TTC549 (cell line): ENCODE measurements at regions not wholly inside any gene's neighbourhood (a gene's known extent, or its start where the extent isn't known, plus 50 kb on each side); places are given as distances from the start of the nearest gene placed in this dataset.

Experiments
- FAIRE-seq: peaks from 2 replicates; lab custom pipeline; 2012; peaks lifted over from hg19 to GRCh38; lab: Jason Lieb, UNC

- no peak for FAIRE-seq
Measured at GRCh38 chr6:10237298-10238038, 177.4 kb downstream of the TFAP2A start.

DNA sequence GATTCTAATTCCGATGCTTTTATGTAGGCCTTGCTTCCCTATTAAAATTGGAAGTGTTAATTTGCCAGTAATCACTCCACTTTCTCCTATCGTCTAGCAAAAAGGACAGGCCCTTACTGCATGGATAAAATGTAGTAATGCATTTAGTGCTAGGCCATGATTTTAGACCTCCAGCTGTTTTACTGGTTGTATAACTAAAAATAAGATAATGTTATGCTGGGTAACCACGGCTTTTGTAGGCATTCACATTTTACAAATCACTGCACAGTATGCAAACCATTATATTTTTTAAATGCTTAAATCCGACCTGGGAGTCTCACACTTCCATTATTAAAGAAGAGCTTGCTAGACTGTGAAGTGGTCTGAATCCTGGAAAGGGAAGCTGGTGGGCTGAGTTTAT is 179.5 kb downstream of the TFAP2A start:
- FAIRE-seq, result no peak

GRCh38 chr6:10230531-10230930 is 184.3 kb downstream of the TFAP2A start:
- no peak for FAIRE-seq

DNA sequence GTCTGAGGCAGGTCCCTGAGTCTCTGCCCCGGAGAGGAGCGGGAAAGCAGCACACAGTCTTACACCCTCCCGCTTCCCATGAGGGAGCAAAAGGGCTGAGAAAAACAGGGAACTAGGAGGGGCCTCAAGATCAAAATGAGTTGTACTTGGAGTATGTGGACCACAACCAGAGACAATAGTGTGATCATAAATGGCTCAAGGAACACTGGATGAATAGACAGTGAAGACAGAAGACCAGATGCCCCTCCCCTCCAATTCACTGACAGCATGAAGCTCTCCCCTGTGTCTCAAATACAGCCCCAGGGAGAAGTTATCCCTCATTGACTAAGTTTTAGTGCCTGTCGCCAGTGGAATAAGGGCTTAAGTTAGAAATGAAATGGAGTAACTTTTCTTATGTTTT is 191.0 kb downstream of the TFAP2A start:
- no peak for FAIRE-seq

DNA sequence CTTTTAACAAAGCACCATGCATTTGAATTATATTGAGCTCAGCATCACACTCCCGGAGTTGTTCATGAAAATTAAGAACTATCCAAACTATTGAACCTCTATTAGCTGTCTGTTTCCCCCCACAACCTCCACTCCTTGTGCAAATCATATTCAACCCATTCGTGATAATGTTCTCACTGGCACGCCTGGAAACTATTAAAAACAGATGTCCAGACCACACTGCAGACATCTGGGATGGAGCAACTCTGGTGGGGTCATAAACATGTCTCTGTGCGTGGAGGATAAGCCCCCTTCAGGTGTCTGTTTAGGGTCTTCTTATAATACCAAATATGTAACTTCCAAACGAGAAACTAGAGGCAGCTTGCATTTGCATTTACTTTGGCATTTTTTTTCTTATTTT is 193.7 kb downstream of the TFAP2A start:
- FAIRE-seq, result no peak

DNA sequence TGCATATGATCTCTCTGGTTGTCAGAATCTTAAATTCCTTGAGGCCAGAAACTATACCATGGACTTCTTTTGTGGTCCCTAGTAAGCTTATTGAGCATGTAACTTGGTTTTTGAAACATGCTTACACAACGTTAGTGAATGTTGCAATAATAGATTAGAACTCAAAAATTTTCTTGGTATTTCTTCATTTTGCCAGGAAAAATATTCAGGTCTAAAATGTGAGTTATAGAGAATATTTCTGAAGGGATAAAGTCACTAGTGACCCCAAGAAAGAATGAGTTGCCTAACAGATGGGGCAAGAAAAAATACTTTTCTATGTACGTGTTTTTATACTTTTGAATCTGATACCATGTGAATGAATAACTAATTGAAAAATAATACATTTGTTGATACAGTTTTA is 195.4 kb downstream of the TFAP2A start:
- FAIRE-seq, result no peak

- FAIRE-seq, result no peak
Measured at GRCh38 chr6:10217111-10217510, 197.8 kb downstream of the TFAP2A start.

DNA sequence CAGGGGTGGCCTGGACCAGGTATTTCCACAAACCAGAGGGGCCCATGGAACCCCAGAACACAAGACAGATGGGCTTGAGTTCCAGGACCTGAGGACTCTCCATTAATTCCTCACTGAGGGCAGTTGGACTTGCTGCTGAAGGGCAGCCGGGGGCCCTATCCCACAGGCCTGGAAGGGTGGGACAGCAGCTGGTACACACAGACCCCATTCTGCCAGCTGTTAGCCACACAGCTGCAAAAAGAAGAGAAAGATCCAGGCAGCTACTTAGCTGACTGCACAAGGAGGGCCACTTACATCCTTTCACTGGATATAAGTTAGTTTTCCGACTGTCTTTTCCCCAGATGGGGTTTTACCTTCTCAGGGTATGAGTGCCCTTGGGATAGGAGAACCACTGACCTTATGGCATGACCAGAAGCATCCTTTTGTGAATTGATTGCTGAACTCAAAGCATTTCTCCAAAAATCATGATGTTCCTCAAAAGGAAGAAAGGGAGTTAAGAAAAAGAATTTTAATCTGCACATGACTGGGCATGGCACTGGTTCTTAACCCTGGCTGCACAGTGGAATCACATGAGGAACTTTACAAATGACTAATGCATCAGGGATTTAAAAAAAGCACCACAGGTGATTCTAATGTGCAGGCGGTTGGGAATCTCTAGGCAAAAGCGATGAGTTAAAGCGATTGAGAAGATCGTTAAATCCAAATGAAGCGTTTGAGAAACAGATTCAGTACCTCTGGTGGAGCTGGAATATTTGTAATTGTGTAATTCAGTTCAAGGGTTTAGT is 199.4 kb downstream of the TFAP2A start:
- no peak for FAIRE-seq

GRCh38 chr6:10210052-10210451 is 204.8 kb downstream of the TFAP2A start:
- FAIRE-seq, result no peak

GRCh38 chr6:10205892-10206291 is 209.0 kb downstream of the TFAP2A start:
- no peak for FAIRE-seq

DNA sequence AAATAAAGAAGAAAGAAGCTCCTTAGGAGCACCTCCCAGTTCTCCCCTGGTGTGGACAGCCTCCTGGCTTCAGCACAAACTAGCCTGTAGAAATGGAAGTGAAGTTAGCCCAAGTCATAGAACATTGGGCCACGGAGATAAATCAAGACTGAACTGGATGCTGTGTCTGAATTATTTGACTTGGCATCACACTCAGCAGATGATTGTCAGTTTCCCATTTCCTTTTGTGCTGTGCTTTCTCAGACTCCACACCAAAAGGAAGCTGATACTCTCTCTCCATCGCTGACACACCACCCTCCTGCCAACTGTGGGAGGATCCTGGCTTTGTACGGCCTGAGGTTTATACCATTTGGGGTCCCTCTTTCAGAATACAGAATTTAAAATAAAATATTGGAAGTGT is 209.8 kb downstream of the TFAP2A start:
- FAIRE-seq, result no peak

DNA sequence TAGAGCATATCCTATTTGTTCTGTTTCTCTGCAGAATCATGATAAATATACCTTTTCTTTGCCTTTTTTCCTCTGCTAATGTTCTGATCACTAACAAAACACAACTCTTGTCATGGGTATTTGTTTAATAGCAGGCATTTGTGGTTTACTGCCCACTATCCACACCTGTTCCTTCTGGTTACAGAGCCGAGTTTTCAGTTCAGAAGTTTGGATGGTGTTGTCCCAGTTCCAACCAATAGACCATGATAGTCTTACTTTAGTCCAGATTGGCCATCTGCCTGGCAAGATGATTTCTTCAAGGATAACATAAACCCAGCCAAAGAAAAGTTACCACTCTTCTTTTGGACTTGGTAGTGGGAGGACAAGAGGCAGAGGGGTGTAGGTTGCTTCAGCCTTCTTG is 211.2 kb downstream of the TFAP2A start:
- no peak for FAIRE-seq

DNA sequence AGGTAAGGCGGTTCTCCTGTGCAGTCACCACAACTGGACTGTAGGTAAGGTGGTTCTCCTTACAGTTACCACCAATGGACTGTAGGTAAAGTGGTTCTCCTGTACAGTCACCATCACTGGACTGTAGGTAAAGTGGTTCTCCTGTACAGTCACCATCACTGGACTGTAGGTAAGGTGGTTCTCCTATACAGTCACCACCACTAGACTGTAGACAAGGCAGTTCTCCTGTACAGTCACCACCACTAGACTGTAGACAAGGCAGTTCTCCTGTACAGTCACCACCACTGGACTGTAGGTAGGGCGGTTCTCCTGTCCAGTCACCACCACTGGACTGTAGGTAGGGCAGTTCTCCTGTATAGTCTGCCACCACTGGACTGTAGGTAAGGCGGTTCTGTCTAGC is 212.3 kb downstream of the TFAP2A start:
- FAIRE-seq, result no peak

GRCh38 chr6:10201606-10202510 is 213.0 kb downstream of the TFAP2A start:
- FAIRE-seq, result no peak

DNA sequence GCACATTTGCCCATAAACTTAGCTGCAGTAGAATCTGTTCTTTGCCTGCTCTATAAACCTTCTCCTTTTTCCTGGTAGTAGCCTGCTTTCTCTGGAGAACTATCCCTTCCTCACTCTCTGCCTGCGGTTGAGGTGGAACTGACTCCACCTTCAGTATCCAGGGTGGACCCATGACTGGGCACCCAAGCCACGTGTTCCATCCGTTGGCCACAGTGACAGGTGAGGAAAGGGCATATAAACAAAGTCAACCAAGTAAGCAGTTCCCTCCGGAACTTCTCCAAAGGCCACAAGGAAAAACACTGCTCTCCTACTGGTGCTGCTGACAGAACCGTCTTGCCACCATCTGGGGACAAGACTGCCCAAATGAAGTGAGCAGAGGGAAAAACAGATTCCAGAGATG is 218.8 kb downstream of the TFAP2A start:
- FAIRE-seq, result no peak

DNA sequence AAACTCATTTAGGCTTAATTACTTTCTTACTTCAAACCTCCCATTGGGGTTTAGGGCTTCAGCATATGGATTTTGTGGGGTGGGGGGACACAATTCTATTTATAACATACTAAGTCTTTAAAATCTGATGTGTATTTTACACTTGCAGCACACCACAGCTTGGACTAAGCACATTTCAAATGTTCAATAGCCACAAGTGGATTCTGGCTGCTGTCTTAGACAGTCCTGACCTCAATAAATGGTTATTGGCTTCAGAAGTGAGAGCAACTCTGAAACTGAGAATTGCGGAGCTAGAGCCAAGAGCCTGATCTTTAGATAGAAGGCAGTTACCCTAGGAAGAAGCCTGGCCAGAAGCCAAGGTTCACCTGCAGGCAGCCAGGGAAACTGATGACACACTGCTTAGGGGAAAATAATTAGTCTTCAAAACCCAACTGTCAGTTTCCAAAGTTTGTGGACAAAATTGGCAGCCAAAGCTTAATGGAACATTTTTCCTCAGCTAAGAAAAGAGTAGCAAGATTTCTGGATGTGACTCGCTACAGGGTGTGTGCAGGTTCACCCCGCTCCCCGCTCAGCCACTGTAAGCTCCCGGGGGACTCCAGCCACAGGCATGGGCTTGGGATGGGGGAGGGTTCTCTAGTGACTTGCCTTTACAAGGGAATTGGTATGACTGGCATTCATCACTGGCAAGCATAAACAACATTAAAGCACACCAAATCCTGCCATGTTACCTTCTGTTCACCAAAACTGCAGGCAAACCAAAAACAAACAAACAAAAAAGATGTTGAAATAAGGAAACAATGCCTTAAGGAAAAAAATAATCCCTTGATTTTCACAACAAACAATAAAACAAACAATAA is 219.8 kb downstream of the TFAP2A start:
- FAIRE-seq, result no peak

- FAIRE-seq, result no peak
Measured at GRCh38 chr6:10193321-10193720, 221.6 kb downstream of the TFAP2A start.

- FAIRE-seq, result no peak
Measured at GRCh38 chr6:10190042-10190441, 224.8 kb downstream of the TFAP2A start.

DNA sequence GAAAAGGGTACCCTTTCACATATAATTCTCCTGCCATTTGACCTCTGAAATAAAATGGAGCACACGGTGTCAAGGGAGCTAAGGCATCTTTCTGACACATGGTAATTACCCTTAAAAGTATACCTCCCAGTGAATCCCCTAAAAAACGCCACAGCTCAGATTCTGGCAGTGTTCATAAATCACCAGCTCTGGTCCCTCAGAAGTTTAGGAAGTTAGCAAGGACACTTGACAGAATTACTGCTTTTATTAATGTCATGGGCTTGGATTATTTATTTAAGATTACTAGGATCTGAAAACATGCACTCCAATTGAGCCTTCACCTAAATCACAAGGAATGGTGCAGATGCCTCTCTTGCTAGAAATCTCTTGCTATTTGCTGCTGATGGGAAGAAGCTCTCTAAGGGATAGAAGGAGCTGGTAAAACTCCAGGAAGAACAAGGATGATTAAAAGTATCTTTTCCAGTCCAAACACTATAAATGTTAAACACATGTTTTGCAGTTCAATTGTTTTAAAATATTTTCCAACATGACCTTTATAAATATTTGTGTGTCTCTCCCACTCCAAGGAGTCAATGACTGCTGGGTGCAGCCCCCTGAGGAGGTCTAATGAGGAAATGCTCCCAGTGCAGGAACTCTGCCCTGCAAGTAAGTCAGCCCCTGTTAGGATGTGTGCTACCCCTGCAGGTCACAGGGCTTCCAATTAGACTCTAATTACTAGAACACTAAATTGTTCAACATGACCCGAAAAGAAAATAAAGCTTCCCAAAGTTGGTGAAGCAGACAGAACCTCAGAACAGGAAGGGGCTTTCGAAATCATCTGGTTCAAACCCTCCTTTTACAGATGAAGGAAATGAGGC is 230.3 kb downstream of the TFAP2A start:
- FAIRE-seq, result no peak

DNA sequence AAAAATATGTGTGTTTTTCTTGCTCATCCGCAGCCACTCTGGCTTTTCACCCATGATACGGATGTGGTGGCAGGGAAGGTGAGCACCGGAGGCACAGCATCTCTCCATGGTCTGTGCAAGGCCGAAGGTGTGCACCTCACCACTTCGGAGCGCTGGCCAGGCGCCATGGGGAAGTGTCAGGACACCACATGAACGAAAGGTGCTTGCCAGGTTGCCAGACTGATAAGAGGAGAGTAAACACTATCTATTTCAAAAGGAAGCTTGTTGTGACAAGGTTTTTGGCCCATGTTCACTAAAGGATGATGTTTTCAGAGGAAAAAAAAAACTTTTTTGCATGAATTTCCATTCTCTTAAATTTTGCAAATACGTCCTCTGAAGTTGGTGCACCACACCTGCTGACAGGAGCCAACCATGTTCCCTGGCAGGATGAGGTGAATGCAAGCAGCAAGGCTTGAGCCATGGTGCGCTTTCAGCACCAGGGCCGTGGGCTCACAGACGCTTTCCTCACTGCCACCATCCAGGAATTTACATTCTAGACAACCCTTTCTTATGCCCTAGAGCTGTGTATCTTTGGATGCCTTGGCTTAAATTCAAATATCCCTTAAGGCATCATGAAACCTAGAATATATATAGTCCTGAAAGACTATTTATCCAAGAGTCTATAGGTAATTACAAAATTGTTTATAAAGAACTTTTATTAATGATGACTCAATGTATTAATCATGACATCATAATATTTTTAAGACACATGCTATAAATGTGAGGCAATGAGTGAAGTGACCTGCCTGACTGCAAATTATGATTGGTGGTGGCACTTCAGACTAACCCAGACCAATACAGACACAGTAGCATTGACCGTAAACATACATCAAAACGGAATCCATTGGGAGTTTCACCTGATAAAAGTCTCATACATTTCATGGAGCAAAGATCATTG is 234.5 kb downstream of the TFAP2A start:
- FAIRE-seq, result no peak
